Peyer's patch (tissue), 4 donors: ENCODE measurements at regions not wholly inside any gene's neighbourhood (a gene's known extent, or its start where the extent isn't known, plus 50 kb on each side); places are given as distances from the start of the nearest gene placed in this dataset.
A peak's percentile ranks its signal among the peaks of the same experiment; 100 is the strongest.

Experiments
- DNase-seq, 3 donors: peaks; one replicate each; pipeline ENCODE4 v3.0.0-alpha.2; 2017 to 2019
- H3K27ac ChIP-seq, 4 donors: fragments of 200-600 bp; sonication (generic); one replicate each; pipeline ENCODE4 v1.5.1; 2016 to 2019
- H3K27me3 ChIP-seq, 2 donors: fragments of 200-600 bp; sonication (generic); one replicate each; pipeline ENCODE4 v1.5.1; 2019
- H3K36me3 ChIP-seq, 3 donors: fragments of 200-600 bp; sonication (generic); one replicate each; pipeline ENCODE4 v1.5.1; 2016 to 2019
- H3K4me1 ChIP-seq, 4 donors: fragments of 200-600 bp; sonication (generic); one replicate each; pipeline ENCODE4 v1.5.1; 2016 to 2019
- H3K4me3 ChIP-seq, 4 donors: fragments of 200-600 bp; sonication (generic); 1 replicate in 3 of 4; 2 replicates in 1 of 4; pipeline ENCODE4 v1.5.1; 2016 to 2019; ENCODE audit warnings: mild to moderate bottlenecking in 1 of 4
- H3K9me3 ChIP-seq, 4 donors: fragments of 200-600 bp; sonication (generic); one replicate each; pipeline ENCODE4 v1.5.1; 2016 to 2019; ENCODE audit warnings: mild to moderate bottlenecking in 1 of 4
- CTCF ChIP-seq, 6 experiments: fragments of 450-650 bp in 4 of 6; fragments of 200-600 bp in 2 of 6; sonication (generic) in 1 of 6; IDR thresholded peaks; one replicate each; pipeline ENCODE4 v1.5.1; 2017 to 2019; ENCODE audit warnings: antibody characterized with exemption in 6 of 6, mild to moderate bottlenecking in 3 of 6, moderate library complexity in 1 of 6
- POLR2A ChIP-seq, 2 donors: fragments of 450-650 bp; IDR thresholded peaks; one replicate each; pipeline ENCODE4 v1.5.1; 2017; ENCODE audit warnings: antibody characterized with exemption in 2 of 2, mild to moderate bottlenecking in 2 of 2, moderate library complexity in 2 of 2

DNA sequence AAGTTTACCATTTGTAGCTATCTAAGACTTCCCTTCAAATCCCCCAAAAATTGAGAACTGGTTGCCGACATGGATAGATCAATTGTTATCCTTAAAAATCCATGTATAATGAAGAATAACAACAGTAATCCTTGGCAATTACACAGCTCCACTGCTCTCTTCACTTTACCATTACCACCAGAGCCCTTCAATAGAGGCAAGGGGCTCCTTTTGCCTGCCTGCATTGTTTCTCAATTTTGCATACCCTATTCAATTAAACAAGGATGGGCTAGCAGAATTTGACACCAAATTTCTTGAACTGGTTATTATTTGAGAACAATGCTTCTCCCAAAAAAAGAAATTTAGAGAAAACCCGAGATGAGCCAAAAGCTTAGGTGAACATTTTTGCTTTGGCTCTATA is 387.8 kb upstream of the PKN2 start:
- Histone ChIP-seq H3K9me3 (no peaks in the 10 kb centered on the region), H3K4me3 (no peak overlapping the region), H3K36me3 (no peaks in the 10 kb centered on the region), H3K4me1 (no peaks in the 10 kb centered on the region), H3K27me3 (no peaks in the 10 kb centered on the region), H3K27ac (no peak overlapping the region)
- DNase-seq: no peak
- TF ChIP-seq POLR2A (IDR thresholded peaks at IDR 0.05) (no peak), CTCF (IDR thresholded peaks at IDR 0.05) (no peak)

DNA sequence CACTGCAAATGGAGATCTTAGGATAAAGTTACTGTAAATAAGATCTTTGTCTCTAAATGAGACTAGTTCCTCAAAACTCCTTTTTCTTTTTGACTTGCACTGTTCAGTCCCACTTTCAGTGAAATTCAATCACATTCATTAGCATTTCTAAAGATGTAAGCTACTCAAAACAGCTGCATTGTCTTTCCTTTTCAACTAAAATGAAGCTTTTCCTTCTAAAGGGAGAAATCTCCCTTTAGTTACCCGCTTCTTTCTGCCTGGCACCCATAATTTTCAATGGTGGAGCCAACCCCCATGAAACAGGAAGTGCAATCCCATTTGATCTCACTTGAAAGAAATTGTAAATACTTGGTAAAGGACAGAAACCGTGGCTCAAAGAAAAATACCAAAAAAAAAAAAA is 387.4 kb upstream of the PKN2 start:
- Histone ChIP-seq H3K27ac (no peak overlapping the region), H3K9me3 (no peaks in the 10 kb centered on the region), H3K4me1 (no peaks in the 10 kb centered on the region), H3K4me3 (no peak overlapping the region), H3K36me3 (no peaks in the 10 kb centered on the region), H3K27me3 (no peaks in the 10 kb centered on the region)
- no peak for TF ChIP-seq CTCF (IDR thresholded peaks at IDR 0.05)
- no peak for TF ChIP-seq POLR2A (IDR thresholded peaks at IDR 0.05)
- no peak for DNase-seq

- no peak for TF ChIP-seq CTCF (IDR thresholded peaks at IDR 0.05)
- no peak for TF ChIP-seq POLR2A (IDR thresholded peaks at IDR 0.05)
Measured at GRCh38 chr1:88298506-88298905, 385.6 kb upstream of the PKN2 start.

GRCh38 chr1:88300752-88301263 is 383.3 kb upstream of the PKN2 start:
- no peak for DNase-seq
- TF ChIP-seq POLR2A (IDR thresholded peaks at IDR 0.05): no peak
- no peak for TF ChIP-seq CTCF (IDR thresholded peaks at IDR 0.05)
- Histone ChIP-seq H3K27me3 (no peaks in the 10 kb centered on the region), H3K4me3 (no peak overlapping the region), H3K36me3 (no peaks in the 10 kb centered on the region), H3K4me1 (no peaks in the 10 kb centered on the region), H3K9me3 (no peaks in the 10 kb centered on the region), H3K27ac (no peak overlapping the region)

More at GRCh38 chr1:88298506-88298905, 385.6 kb upstream of the PKN2 start:
- H3K36me3 ChIP-seq: no peaks in the 10 kb centered on the region
- H3K4me3 ChIP-seq: no peak overlapping the region
- H3K9me3 ChIP-seq: no peaks in the 10 kb centered on the region
- no peaks in the 10 kb centered on the region for H3K4me1 ChIP-seq
- no peak for DNase-seq
- no peaks in the 10 kb centered on the region for H3K27me3 ChIP-seq
- no peak overlapping the region for H3K27ac ChIP-seq

GRCh38 chr1:88302843-88303486 is 381.1 kb upstream of the PKN2 start:
- TF ChIP-seq POLR2A (IDR thresholded peaks at IDR 0.05) (no peak), CTCF (IDR thresholded peaks at IDR 0.05) (peak in 4 of 6 experiments; percentile 31 to 58 (median 52))
- no peaks in the 10 kb centered on the region for H3K9me3 ChIP-seq
- no peak for DNase-seq
- H3K27me3 ChIP-seq: no peaks in the 10 kb centered on the region
- H3K27ac ChIP-seq: no peak overlapping the region
- H3K4me1 ChIP-seq: no peaks in the 10 kb centered on the region
- H3K4me3 ChIP-seq: no peak overlapping the region
- no peaks in the 10 kb centered on the region for H3K36me3 ChIP-seq
